Upper lobe of right lung (tissue), 1 donor: ENCODE measurements at regions not wholly inside any gene's neighbourhood (a gene's known extent, or its start where the extent isn't known, plus 50 kb on each side); places are given as distances from the start of the nearest gene placed in this dataset.
A peak's percentile ranks its signal among the peaks of the same experiment; 100 is the strongest.

Experiments
- ATAC-seq: fragments of 200-7000 bp; cut with Tn5 transposase; one replicate; pipeline ENCODE4 v1.9.1; 2020; ENCODE audit warnings: mild to moderate bottlenecking, moderate library complexity
- DNase-seq: peaks from one replicate; pipeline ENCODE4 v3.0.0-alpha.2; 2020
- H3K27ac ChIP-seq: fragments of 200-600 bp; one replicate; pipeline ENCODE4 v1.8.0; 2022
- H3K27me3 ChIP-seq: fragments of 200-600 bp; one replicate; pipeline ENCODE4 v1.8.0; 2022; ENCODE audit warnings: mild to moderate bottlenecking
- H3K36me3 ChIP-seq: fragments of 200-600 bp; one replicate; pipeline ENCODE4 v1.8.0; 2022
- H3K4me1 ChIP-seq: fragments of 200-600 bp; one replicate; pipeline ENCODE4 v1.8.0; 2022
- H3K4me3 ChIP-seq: fragments of 200-600 bp; one replicate; pipeline ENCODE4 v1.8.0; 2022; ENCODE audit warnings: mild to moderate bottlenecking
- H3K9me3 ChIP-seq: fragments of 200-600 bp; one replicate; pipeline ENCODE4 v1.8.0; 2022
- intact Hi-C: fragments of 100-400 bp; cut with DNase I; formaldehyde crosslinking; loops from one replicate; pipeline ENCODE4 v1.11.0; 2022
- TF ChIP-seq, protein P1 (sequence below): fragments of 200-600 bp; IDR thresholded peaks from one replicate; pipeline ENCODE4 v1.8.0; 2022; ENCODE audit warnings: antibody characterized with exemption
- donor health status: DM: no; HTN: yes; CAD: no; lungs with severe emphysema.

DNA sequence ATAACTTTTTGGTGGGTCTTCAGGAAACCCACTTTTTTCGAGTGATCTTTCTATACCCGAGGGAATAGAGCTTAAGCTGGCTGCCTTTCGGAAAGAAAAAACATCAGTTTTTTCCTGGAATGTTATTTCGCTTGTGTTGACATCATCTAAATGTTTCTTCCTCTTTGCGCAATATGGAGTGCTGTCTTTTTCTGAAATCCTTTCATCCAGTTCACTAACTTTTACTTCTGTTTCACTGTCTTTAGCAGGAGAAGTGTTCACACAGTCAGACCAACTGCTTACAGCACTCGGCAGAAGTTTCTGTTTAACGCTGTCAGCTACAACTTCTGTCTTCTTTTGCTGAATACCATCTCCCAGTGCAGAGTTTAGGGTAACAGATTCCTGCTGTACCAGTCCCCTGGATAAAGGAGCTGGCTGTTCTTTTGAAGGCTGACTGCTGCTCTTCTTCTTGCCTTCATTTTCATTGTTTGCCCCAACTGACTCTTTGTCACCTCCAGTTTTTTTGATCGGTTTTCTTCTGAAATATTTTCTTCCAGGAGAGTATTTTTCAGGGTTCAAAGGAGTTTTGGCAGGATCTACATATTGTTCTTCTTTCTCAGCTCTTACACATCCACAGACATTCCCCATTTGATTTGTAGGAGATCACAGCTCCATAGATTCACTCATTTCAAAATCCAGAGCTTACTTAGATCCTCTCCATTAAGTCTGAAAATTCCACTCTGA is 50.0 kb upstream of the DST start:
- DNase-seq (no peak), ATAC-seq (peak; percentile 58)
- Histone ChIP-seq H3K27ac (peak overlapping the region; percentile 78), H3K36me3 (no peaks in the 10 kb centered on the region), H3K4me3 (peak overlapping the region; percentile 46), H3K27me3 (no peaks in the 10 kb centered on the region), H3K4me1 (no peaks in the 10 kb centered on the region), H3K9me3 (no peaks in the 10 kb centered on the region)
- TF ChIP-seq, protein P1, sequence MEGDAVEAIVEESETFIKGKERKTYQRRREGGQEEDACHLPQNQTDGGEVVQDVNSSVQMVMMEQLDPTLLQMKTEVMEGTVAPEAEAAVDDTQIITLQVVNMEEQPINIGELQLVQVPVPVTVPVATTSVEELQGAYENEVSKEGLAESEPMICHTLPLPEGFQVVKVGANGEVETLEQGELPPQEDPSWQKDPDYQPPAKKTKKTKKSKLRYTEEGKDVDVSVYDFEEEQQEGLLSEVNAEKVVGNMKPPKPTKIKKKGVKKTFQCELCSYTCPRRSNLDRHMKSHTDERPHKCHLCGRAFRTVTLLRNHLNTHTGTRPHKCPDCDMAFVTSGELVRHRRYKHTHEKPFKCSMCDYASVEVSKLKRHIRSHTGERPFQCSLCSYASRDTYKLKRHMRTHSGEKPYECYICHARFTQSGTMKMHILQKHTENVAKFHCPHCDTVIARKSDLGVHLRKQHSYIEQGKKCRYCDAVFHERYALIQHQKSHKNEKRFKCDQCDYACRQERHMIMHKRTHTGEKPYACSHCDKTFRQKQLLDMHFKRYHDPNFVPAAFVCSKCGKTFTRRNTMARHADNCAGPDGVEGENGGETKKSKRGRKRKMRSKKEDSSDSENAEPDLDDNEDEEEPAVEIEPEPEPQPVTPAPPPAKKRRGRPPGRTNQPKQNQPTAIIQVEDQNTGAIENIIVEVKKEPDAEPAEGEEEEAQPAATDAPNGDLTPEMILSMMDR = no peak
- intact Hi-C loops = no loop called here
